Activated CD4-positive, alpha-beta T cell treated with anti-CD3 and anti-CD28 coated beads, Interleukin-2, amount 50 U/mL, for 1 hour (primary cell): ENCODE measurements at regions not wholly inside any gene's neighbourhood (a gene's known extent, or its start where the extent isn't known, plus 50 kb on each side); places are given as distances from the start of the nearest gene placed in this dataset.
"Not testable (repeated sequence)": the region's sequence is repeated elsewhere in the genome, so short reads cannot be mapped to it uniquely, and the experiment has no call there.

ENCODE experiments used
- DNase-seq: peaks from one replicate; pipeline ENCODE4 v3.0.0-alpha.2; 2020

GRCh38 chr2:236910781-236911495 is 174.8 kb upstream of the COPS8 start:
- DNase-seq, result no peak

DNA sequence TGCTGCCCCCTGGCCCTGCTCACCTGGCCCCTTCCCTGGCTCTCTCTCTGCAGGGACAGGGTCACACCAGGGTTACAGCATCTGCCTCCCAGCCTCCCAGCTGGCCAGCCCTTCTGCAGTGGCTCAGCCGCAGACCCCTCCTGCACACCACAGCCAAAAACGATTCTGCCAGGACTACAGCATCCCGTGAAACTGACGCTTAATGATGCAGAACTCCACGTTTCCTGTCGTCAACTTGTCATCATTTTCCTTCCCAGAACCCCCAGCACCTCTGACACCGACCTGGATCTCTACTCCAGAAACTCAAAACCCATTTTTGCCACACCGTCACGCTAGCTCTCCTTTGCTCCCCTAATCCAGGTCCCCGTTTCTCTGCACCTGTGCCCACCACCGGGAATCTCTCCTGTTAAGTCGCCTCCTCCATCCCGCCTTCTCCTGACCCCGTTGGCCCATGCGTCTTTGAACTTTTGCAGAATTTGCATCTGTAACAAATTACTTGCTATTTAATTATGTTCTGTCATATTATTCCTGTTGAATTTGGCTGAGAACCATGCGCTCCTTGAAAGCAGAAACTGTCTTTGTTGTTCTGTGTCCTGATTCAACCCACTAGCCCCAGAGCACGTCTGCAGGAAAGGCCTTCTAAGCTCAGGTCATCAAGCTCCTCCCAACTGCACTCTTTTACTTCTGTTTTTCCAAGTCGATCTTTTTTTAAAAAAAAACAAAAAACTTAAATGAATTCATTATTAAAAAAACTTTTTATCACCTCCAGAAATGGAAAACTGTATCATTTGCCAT is 173.2 kb upstream of the COPS8 start:
- no peak for DNase-seq

DNA sequence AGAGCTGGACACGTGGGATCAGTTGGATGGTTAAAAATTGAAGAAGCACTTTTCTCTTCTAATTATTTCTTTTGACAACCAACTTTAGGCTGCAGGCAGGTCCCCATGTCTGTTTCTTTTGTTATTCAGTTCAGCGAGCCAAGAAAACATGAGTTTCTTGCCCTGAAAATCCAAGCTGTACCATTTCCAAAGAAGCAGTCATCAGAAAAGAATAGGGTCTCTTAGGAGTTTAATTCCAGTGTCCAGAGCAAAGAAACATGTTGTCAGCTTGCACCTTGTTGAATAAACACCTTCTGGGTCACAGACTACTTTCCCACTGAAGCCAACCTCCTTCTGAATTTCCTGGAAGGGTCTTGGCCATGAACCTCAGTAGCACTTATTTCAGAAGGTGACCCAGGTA is 170.5 kb upstream of the COPS8 start:
- DNase-seq, result no peak

GRCh38 chr2:236915726-236916125 is 170.0 kb upstream of the COPS8 start:
- no peak for DNase-seq

DNA sequence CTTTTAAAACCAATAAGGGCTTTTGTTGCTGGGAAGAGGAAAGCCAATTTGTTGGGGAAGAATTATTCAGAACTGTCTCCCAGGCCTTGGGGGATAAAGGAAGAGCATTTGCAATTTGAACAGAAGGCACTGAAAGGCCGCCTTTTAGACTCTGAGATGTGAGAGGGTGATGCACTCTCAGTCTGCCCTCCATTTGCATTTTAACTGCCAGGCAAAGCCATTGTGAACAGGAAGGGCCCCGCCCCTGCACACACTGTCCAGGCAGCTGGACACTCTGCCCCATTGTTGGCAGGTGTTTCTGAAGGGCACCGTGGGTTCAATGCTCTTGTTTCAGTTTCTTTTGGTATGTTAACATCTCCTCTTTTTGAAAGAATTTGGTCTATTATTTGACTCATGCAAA is 169.5 kb upstream of the COPS8 start:
- no peak for DNase-seq

- DNase-seq, result no peak
These were observed 169.0 kb upstream of the COPS8 start for GRCh38 chr2:236916651-236917050.

GRCh38 chr2:236917164-236917563 is 168.5 kb upstream of the COPS8 start:
- no peak for DNase-seq

DNA sequence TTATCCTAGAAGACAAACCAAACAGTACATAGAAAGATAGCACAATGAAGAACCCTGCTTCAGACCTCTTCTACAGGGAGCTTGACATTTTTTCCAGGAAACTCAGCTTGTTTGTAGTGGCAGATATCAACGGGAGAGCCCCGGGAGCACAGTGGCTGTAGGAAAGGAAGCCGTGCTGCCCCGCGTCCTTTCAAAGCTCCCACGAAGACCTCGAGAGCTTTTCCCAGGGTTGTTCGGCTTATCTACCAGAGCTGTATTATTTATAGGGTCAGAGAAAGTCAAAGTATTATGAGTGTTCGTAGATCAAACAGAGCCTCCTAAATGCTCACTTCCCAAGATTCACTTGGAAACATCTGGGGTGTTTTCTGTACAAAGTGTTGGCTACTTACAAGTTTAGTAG is 167.1 kb upstream of the COPS8 start:
- DNase-seq, result no peak

GRCh38 chr2:236919209-236919608 is 166.5 kb upstream of the COPS8 start:
- DNase-seq, result no peak

DNA sequence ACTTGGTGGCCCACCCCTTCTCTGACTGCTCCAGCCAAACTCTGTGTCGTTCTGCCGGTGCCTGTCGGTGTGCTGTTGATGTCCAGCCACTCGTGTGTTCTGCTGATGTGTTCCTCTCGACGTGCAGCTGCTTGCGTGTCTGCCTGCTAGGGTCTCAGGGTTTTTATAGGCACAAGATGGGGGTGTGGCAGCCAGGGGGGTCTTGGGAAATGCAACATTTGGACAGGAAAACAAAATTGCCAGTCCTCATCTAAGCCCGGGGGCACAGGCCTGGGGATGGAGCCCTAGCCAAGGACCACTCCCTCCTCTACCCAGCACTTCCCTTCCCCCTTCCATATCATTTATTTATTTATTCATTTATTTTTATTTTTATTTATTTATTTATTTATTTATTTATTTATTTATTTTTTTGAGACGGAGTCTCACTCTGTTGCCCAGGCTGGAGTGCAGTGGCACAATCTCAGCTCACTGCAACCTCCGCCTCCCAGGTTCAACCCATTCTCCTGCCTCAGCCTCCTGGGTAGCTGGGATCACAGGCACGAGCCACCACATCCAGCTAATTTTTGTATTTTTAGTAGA is 165.8 kb upstream of the COPS8 start:
- DNase-seq, result not testable (repeated sequence)

DNA sequence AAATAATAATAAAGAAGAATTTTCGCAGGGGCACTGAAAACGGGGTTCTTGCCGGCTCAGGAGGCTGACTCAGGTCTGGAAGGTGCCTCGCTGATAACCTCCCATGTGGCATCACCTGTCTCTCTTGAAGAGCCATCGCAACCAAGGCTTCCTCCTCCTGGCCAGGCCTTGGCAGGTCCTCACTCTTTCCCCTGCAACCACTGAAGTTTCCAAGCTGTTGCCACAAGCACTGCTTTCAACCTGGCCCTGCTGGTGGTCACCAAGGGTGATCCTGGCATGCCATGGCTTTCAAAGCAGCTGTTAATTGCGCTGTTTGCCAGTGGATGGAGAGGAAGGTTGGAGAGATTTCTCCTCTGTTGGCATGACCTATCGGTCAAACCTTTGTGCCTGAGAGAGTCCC is 163.6 kb upstream of the COPS8 start:
- no peak for DNase-seq

- no peak for DNase-seq
These were observed 157.2 kb upstream of the COPS8 start for GRCh38 chr2:236928380-236929037.

DNA sequence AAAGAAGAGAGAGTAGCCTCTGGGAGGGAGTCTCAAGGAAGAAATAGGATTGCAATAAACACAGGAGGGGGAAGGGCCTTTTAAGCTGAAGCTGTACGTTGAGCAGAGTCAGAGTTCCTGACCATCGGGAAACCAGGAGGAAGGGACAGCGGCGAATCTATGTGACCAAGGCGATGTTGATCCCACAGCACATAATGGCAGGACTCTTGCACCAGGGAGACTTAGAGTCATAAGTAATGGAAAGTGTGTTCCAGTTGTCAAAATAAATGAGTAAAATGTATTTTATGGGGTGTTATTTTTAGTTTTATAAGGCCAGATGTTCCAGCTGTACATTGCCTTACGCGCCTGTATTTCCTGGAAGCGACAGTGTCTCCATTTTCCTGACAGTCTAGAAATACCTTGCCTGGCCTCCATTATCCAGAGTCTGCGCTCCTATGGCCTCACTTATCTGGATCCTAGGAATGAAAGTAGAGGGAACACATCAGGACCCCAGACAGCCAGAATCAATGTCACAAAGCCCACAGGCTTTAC is 152.8 kb upstream of the COPS8 start:
- DNase-seq, result no peak

- DNase-seq, result no peak
These were observed 151.5 kb upstream of the COPS8 start for GRCh38 chr2:236934166-236934565.

DNA sequence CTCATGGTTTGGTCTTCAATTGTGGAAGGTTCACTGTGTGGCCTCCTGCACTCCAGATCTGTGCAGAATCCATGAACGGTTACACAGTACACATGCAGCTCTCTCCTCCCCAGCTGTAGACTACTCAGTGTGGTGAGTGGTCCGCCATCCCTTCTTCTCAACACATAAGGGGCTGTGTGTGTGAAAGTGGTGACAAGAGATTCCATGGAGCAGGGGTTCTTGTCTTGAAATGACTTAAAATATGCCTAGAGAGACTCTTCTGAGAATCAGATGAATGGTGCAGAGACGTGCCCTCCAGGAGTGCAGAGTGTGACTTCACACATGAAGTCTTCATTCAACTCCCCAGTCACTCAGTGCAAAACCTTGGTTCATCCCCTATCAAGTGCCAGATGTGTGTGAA is 151.0 kb upstream of the COPS8 start:
- no peak for DNase-seq

- DNase-seq, result no peak
These were observed 150.6 kb upstream of the COPS8 start for GRCh38 chr2:236935083-236935482.

- no peak for DNase-seq
These were observed 149.9 kb upstream of the COPS8 start for GRCh38 chr2:236935631-236936445.

DNA sequence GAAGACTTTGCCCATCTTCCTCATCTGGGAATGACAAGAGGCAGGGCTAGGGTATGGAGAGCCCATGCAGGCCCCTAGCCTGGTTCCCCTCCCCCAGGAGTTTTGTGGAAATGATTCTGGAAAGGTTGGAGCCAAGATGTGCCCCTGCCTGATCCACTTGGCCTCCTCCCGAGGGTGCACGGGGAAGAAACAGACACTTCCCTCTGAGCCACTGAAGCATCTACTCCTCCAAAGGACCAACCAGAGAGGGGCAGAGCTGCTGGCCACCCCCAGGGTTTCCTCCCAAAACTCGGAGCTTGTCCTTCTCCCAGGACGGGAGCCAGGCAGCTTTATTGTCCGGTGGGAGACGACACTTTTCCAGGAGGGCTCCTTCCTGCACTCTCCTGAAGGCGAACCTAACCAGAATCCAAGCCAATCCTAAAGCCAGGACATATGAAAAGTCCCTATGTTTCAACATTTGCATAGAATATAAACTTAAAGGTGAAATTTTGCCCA is 149.2 kb upstream of the COPS8 start:
- no peak for DNase-seq

- DNase-seq, result no peak
These were observed 147.6 kb upstream of the COPS8 start for GRCh38 chr2:236938126-236938525.

- no peak for DNase-seq
These were observed 146.4 kb upstream of the COPS8 start for GRCh38 chr2:236939271-236939670.

- DNase-seq, result no peak
These were observed 145.9 kb upstream of the COPS8 start for GRCh38 chr2:236939721-236940231.

GRCh38 chr2:236940497-236940896 is 145.2 kb upstream of the COPS8 start:
- DNase-seq, result no peak
